ENCODE measurements at regions not wholly inside any gene's neighbourhood (a gene's known extent, or its start where the extent isn't known, plus 50 kb on each side); places are given as distances from the start of the nearest gene placed in this dataset.

DNA sequence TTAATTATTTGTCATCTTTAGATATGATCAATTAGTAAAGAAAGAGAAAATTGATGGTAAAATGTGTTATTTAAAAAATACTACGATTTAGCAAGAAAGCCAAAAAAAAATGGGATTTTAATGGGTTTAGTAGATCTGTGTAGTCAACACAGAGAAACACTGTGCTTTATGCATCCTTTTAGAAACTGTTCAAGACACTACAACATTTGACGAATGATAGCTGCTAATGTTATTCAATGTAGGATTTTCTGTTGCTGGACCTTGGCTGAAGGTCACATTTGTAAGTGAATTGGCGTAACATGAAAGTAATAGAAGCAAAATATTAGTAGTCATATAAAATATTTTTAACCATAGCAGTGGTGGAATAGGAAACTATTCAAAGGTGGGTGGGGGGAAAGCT lies 1293.9 kb downstream of the NCAM2 start:
- TF ChIP-seq TCF7L2 (IDR thresholded peaks at IDR 0.05; ENCODE audit: low read depth, low read length) (no peak), POLR2AphosphoS5 (IDR thresholded peaks at IDR 0.05; ENCODE audit: low read depth, low read length) (no peak), SIN3A (IDR thresholded peaks at IDR 0.05; ENCODE audit: borderline replicate concordance, insufficient read depth, low read depth, low read length) (no peak)
- TF ChIP-seq, protein P1, sequence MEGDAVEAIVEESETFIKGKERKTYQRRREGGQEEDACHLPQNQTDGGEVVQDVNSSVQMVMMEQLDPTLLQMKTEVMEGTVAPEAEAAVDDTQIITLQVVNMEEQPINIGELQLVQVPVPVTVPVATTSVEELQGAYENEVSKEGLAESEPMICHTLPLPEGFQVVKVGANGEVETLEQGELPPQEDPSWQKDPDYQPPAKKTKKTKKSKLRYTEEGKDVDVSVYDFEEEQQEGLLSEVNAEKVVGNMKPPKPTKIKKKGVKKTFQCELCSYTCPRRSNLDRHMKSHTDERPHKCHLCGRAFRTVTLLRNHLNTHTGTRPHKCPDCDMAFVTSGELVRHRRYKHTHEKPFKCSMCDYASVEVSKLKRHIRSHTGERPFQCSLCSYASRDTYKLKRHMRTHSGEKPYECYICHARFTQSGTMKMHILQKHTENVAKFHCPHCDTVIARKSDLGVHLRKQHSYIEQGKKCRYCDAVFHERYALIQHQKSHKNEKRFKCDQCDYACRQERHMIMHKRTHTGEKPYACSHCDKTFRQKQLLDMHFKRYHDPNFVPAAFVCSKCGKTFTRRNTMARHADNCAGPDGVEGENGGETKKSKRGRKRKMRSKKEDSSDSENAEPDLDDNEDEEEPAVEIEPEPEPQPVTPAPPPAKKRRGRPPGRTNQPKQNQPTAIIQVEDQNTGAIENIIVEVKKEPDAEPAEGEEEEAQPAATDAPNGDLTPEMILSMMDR (IDR thresholded peaks at IDR 0.05), result no peak
- TF ChIP-seq, protein P2, sequence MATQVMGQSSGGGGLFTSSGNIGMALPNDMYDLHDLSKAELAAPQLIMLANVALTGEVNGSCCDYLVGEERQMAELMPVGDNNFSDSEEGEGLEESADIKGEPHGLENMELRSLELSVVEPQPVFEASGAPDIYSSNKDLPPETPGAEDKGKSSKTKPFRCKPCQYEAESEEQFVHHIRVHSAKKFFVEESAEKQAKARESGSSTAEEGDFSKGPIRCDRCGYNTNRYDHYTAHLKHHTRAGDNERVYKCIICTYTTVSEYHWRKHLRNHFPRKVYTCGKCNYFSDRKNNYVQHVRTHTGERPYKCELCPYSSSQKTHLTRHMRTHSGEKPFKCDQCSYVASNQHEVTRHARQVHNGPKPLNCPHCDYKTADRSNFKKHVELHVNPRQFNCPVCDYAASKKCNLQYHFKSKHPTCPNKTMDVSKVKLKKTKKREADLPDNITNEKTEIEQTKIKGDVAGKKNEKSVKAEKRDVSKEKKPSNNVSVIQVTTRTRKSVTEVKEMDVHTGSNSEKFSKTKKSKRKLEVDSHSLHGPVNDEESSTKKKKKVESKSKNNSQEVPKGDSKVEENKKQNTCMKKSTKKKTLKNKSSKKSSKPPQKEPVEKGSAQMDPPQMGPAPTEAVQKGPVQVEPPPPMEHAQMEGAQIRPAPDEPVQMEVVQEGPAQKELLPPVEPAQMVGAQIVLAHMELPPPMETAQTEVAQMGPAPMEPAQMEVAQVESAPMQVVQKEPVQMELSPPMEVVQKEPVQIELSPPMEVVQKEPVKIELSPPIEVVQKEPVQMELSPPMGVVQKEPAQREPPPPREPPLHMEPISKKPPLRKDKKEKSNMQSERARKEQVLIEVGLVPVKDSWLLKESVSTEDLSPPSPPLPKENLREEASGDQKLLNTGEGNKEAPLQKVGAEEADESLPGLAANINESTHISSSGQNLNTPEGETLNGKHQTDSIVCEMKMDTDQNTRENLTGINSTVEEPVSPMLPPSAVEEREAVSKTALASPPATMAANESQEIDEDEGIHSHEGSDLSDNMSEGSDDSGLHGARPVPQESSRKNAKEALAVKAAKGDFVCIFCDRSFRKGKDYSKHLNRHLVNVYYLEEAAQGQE (IDR thresholded peaks at IDR 0.05; ENCODE audit: insufficient read depth in 1 of 2, low read depth in 2 of 2, low read length in 1 of 2), result no peak
- ChIA-PET CTCF (no interaction called here), POLR2A (no interaction called here)
- BruUV-seq (replicated peaks), result no TSS peak
- Histone ChIP-seq H3K4me1 (ENCODE audit: control insufficient read depth, insufficient read depth, low read length) (no peaks in the 10 kb centered on the region), H3K9me3 (ENCODE audit: control insufficient read depth, insufficient read depth, low read depth, low read length) (no peaks in the 10 kb centered on the region), H3K4me3 (ENCODE audit: low read depth in 2 of 2, low read length in 2 of 2) (no peak overlapping the region), H3K36me3 (ENCODE audit: control insufficient read depth, insufficient read depth, low read length) (no peaks in the 10 kb centered on the region), H3K27me3 (ENCODE audit: control insufficient read depth, insufficient read depth, low read length) (no peaks in the 10 kb centered on the region), H3K27ac (ENCODE audit: low read length) (no peak overlapping the region)
- in situ Hi-C loops (cut with HindIII; ENCODE audit: low pct_unique_long_range_greater_than_20kb, low sequenced_read_pairs), result no loop called here
- no peak for DNase-seq (ENCODE audit: low read depth, low spot score)
- ATAC-seq, result no peak
- intact Hi-C loops (cut with micrococcal nuclease; ENCODE audit: unreplicated experiment), result no loop called here

DNA sequence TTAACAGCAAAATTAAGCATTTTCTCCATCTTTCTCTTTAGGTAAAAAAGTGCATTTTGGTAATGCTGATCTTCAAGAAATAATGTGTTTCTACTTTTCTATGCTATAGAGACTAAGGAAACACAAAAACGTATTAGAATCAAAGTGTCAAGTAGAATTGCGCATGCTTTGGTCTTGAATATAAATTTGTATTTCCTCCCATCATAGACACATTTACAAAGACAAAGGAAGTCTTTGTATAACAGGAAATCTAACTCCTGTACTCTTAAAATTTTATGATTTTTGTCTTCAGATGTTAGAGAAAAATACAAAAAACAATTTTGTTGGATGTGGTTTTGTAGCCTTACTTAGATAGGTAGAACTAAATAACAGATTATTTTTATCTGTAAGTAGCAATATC lies 1299.4 kb downstream of the NCAM2 start:
- no peaks in the 10 kb centered on the region for H3K36me3 ChIP-seq (ENCODE audit: control insufficient read depth, insufficient read depth, low read length)
- TF ChIP-seq TCF7L2 (IDR thresholded peaks at IDR 0.05; ENCODE audit: low read depth, low read length) (no peak), SIN3A (IDR thresholded peaks at IDR 0.05; ENCODE audit: borderline replicate concordance, insufficient read depth, low read depth, low read length) (no peak), POLR2AphosphoS5 (IDR thresholded peaks at IDR 0.05; ENCODE audit: low read depth, low read length) (no peak)
- TF ChIP-seq, protein P1 (IDR thresholded peaks at IDR 0.05), result no peak
- TF ChIP-seq, protein P2 (IDR thresholded peaks at IDR 0.05; ENCODE audit: insufficient read depth in 1 of 2, low read depth in 2 of 2, low read length in 1 of 2), result no peak
- H3K4me1 ChIP-seq (ENCODE audit: control insufficient read depth, insufficient read depth, low read length), result no peaks in the 10 kb centered on the region
- no peak for DNase-seq (ENCODE audit: low read depth, low spot score)
- H3K27me3 ChIP-seq (ENCODE audit: control insufficient read depth, insufficient read depth, low read length), result no peaks in the 10 kb centered on the region
- H3K9me3 ChIP-seq (ENCODE audit: control insufficient read depth, insufficient read depth, low read depth, low read length), result no peaks in the 10 kb centered on the region
- no TSS peak for BruUV-seq (replicated peaks)
- intact Hi-C loops (cut with micrococcal nuclease; ENCODE audit: unreplicated experiment), result no loop called here
- CTCF ChIA-PET, result no interaction called here
- POLR2A ChIA-PET, result no interaction called here
- no peak overlapping the region for H3K27ac ChIP-seq (ENCODE audit: low read length)
- no peak overlapping the region for H3K4me3 ChIP-seq (ENCODE audit: low read depth in 2 of 2, low read length in 2 of 2)
- no peak for ATAC-seq
- in situ Hi-C loops (cut with HindIII; ENCODE audit: low pct_unique_long_range_greater_than_20kb, low sequenced_read_pairs), result no loop called here

Measured in Panc1 (cell line).